Stimulated activated CD4-positive, alpha-beta T cell treated with anti-CD3 and anti-CD28 coated beads, Interleukin-15, amount 100 ng/mL, for 1 hour (primary cell): ENCODE measurements at regions not wholly inside any gene's neighbourhood (a gene's known extent, or its start where the extent isn't known, plus 50 kb on each side); places are given as distances from the start of the nearest gene placed in this dataset.

Experiments
- DNase-seq, 2 donors: peaks; one replicate each; pipeline ENCODE4 v3.0.0-alpha.2; 2020; ENCODE audit warnings: low read depth in 1 of 2, low spot score in 1 of 2

- no peak for DNase-seq
These were observed 450.6 kb upstream of the PSMD7 start for GRCh38 chr16:73846007-73846330.

GRCh38 chr16:73845238-73846006 lies 451.2 kb upstream of the PSMD7 start:
- DNase-seq, result no peak

- no peak for DNase-seq
These were observed 455.9 kb upstream of the PSMD7 start for GRCh38 chr16:73840728-73841127.

DNA sequence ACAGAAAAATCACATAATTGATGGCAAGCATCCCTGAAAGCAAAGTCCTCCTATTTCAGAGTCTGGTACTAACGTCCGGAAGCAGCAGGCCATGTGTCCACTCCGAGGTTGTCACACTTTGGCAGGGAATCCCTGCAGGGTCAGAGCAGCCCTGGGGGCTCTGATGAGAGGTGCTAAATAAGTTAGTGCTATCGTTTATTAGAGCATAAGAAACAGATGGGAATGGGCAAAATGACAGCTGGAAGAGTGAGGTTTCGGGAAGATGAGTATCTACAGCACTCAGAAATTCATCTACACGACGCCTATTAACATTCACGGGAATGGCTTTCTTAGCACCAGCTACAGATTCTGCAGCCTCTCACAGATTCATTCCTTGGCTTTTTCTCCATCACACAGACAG lies 465.4 kb upstream of the PSMD7 start:
- DNase-seq, result no peak

GRCh38 chr16:73823205-73823849 lies 473.3 kb upstream of the PSMD7 start:
- no peak for DNase-seq

DNA sequence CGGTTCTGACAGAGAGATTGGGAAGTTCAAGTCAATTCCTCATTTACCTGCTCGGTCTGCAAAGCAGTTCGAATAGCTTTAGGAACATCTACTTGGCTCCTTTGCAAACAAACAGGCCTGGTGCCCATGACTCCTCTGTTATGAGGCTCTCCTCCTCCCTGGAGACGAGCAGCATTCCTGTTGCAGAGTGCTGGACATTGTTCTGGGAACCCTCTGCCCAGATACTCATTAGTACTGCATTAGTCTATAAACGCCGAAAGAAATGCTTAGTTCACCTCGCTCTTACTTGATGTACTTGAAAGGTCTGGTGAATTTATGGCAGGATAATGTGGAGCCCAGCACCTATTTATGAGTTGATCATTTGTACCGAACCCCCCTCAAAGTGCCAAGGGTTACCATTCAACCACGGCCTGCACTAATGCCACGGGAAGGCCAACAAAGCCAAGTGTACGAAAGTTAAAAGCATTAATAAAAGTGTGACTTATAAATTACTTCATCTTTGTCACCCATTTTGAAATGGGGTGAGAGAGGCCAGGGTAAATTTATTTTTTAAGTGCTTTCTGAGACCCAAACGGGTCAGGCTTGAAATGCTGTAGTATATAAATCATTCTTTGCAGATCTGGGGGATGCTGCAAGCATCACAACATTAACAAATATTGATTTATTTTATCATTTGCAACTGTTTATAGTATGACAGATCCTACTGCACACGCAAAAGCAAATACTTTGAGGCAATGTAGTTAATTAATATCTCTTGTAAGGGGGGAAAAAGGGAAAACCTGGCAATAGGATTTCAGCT lies 478.9 kb upstream of the PSMD7 start:
- DNase-seq, result no peak

DNA sequence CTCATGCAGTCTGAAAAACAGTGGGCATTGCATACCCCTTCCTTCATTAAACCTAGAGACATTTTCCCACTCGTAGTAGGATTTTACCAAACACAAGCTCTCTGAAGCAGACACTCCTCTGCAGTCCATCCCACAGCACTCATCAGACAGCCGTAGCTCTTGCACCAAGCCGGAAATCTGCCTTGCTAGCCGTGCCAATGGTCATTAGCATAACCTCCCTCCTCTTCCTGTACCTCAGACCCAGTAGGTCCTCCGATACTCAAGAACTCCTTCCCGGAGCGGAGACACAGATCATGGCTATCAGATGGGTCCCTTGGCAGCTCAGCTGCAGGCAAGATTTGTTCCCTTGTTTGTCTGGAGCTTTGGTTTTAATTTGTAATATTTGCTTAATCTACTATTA lies 483.1 kb upstream of the PSMD7 start:
- no peak for DNase-seq

GRCh38 chr16:73804456-73804855 lies 492.2 kb upstream of the PSMD7 start:
- DNase-seq, result no peak

- no peak for DNase-seq
These were observed 498.1 kb upstream of the PSMD7 start for GRCh38 chr16:73798471-73798870.

- no peak for DNase-seq
These were observed 499.5 kb upstream of the PSMD7 start for GRCh38 chr16:73797115-73797514.

DNA sequence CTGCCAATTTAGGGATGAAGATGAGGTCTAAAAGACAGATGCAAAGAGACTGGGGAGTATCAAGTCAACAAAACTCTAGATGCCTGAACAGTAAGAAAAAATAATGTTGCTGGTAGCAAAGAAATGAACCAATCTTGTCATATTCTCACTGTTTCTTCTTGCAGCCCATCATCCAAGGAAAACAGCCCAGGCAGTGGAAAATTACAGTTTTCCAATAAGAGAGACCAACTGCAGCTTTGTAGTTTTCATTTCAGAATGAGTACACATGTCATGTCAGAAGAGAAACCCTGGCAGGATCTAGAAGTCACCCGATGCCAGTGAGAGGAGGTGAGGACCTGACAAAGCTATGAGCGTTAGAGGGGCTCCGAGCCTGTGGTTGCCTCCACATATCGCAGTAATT lies 500.4 kb upstream of the PSMD7 start:
- DNase-seq, result no peak

DNA sequence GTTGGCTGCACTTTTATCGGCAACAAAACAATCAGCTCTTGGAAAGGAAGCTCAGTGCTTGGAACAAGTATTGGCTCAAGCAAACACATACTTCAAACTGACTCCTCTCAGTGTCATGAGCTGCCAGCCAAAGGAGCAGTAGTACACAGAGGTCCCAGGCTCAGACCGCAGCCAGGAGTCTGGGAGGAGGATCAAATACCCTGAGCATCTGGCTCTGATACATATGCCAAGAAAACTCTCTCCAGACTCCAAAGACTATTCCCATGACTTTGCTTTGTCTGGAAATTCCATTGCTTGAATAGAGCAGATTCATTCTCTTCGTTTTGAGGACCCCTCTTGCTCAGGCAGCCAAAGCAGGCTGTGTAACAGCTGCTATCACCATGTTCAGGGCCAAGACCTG lies 501.6 kb upstream of the PSMD7 start:
- DNase-seq, result no peak

- no peak for DNase-seq
These were observed 502.7 kb upstream of the PSMD7 start for GRCh38 chr16:73793871-73794437.

GRCh38 chr16:73793260-73793659 lies 503.4 kb upstream of the PSMD7 start:
- no peak for DNase-seq

GRCh38 chr16:73792199-73793020 lies 504.2 kb upstream of the PSMD7 start:
- no peak for DNase-seq

DNA sequence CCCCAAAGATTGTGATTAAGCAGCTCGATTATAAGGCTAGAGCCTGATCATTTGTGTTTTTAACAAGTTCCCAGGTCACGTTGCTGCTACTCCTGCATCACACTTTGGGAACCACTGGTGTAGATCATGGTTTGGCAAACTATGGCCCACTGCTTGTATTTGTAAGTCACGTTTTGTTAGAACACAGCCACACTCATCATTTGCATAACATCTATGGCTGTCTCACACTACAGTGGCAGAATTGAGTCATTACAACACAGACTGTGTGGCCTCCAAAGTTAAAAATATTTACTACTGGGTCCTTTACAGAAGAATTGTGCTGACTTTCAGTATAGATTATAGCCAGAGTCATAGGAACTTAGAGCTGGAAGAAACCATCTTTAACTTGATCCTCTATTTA lies 515.3 kb upstream of the PSMD7 start:
- DNase-seq, result no peak

GRCh38 chr16:73778887-73779286 lies 517.7 kb upstream of the PSMD7 start:
- DNase-seq, result no peak

- DNase-seq, result no peak
These were observed 520.7 kb upstream of the PSMD7 start for GRCh38 chr16:73775841-73776388.

DNA sequence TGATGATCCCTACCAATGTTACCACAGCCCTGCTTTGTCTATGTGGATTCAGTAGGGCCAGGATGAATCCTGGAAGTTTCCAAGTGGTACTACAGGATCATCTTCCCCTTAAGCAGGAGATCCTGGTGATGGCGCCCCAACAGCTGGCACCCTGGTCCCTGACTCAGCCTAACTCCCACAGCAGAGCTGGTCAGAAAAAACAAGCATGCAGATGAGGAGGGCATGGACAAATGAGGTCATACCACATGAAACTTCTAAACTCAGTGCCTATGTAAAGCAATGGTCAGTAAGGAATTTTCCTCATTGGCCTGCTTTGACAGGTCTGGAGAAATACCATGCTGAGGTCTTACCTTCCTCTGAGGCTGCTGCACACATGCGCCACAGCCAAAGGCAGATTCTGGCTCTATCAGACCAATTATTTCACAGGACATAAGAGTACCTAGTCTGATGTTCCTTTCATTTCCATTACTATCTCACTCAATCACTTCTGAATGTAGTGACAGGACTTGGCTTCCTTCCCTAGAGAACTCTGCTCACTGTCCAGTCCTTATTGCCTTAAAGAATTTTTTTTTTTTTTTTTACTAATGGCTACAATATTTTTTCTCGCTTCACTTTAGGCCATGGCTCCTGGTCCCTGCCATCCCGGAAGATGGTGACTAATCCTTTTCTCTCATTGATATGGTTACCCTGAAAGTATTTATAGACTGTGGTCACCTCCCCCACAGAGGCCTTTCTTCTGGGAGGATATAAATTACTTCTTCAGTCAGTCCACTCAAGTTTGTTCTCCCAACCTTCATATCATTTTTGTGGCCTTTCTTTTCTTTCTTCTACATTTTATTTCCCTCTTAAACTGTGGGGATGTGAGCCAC lies 525.2 kb upstream of the PSMD7 start:
- DNase-seq, result no peak

- DNase-seq, result no peak
These were observed 527.8 kb upstream of the PSMD7 start for GRCh38 chr16:73768786-73769203.
